ENCODE measurements at regions not wholly inside any gene's neighbourhood (a gene's known extent, or its start where the extent isn't known, plus 50 kb on each side); places are given as distances from the start of the nearest gene placed in this dataset.
"Not testable (repeated sequence)": the region's sequence is repeated elsewhere in the genome, so short reads cannot be mapped to it uniquely, and the experiment has no call there.

GRCh38 chr13:54737211-54737610 is 1708.6 kb downstream of the OLFM4 start:
- DNase-seq = not testable (repeated sequence)

- no peak for DNase-seq
Measured at GRCh38 chr13:54742984-54743383, 1714.4 kb downstream of the OLFM4 start.

- DNase-seq = no peak
Measured at GRCh38 chr13:54744747-54745146, 1716.1 kb downstream of the OLFM4 start.

GRCh38 chr13:54750521-54750920 is 1721.9 kb downstream of the OLFM4 start:
- DNase-seq = no peak

- DNase-seq = no peak
Measured at GRCh38 chr13:54758795-54759194, 1730.2 kb downstream of the OLFM4 start.

GRCh38 chr13:54768214-54768613 is 1739.6 kb downstream of the OLFM4 start:
- DNase-seq = no peak

- no peak for DNase-seq
Measured at GRCh38 chr13:54775501-54776191, 1747.0 kb downstream of the OLFM4 start.

- DNase-seq = no peak
Measured at GRCh38 chr13:54787754-54788153, 1759.1 kb downstream of the OLFM4 start.

- DNase-seq = no peak
Measured at GRCh38 chr13:54799621-54800226, 1771.1 kb downstream of the OLFM4 start.

GRCh38 chr13:54802226-54802625 is 1773.6 kb downstream of the OLFM4 start:
- DNase-seq = no peak

GRCh38 chr13:54805743-54806142 is 1777.1 kb downstream of the OLFM4 start:
- no peak for DNase-seq

- DNase-seq = not testable (repeated sequence)
Measured at GRCh38 chr13:54821938-54822470, 1793.4 kb downstream of the OLFM4 start.

- DNase-seq = not testable (repeated sequence)
Measured at GRCh38 chr13:54829391-54830068, 1800.9 kb downstream of the OLFM4 start.

- DNase-seq = no peak
Measured at GRCh38 chr13:54836273-54836672, 1807.7 kb downstream of the OLFM4 start.

GRCh38 chr13:54841682-54842081 is 1813.1 kb downstream of the OLFM4 start:
- peak; percentile 1 for DNase-seq

- no peak for DNase-seq
Measured at GRCh38 chr13:54845351-54845965, 1816.8 kb downstream of the OLFM4 start.

- peak; percentile 0 for DNase-seq
Measured at GRCh38 chr13:54852831-54853230, 1824.2 kb downstream of the OLFM4 start.

GRCh38 chr13:54859827-54860226 is 1831.2 kb downstream of the OLFM4 start:
- no peak for DNase-seq

GRCh38 chr13:54875111-54875510 is 1846.5 kb downstream of the OLFM4 start:
- no peak for DNase-seq

GRCh38 chr13:54879036-54879435 is 1850.4 kb downstream of the OLFM4 start:
- DNase-seq = no peak

GRCh38 chr13:54884682-54885081 is 1856.1 kb downstream of the OLFM4 start:
- no peak for DNase-seq

- no peak for DNase-seq
Measured at GRCh38 chr13:54890976-54891375, 1862.4 kb downstream of the OLFM4 start.

- no peak for DNase-seq
Measured at GRCh38 chr13:54901316-54901715, 1872.7 kb downstream of the OLFM4 start.
